ENCODE measurements at regions not wholly inside any gene's neighbourhood (a gene's known extent, or its start where the extent isn't known, plus 50 kb on each side); places are given as distances from the start of the nearest gene placed in this dataset.

GRCh38 chr13:59374691-59375090, 789.0 kb downstream of the DIAPH3 start:
- TF ChIP-seq CTCF (IDR thresholded peaks at IDR 0.05) (no peak), POLR2A (IDR thresholded peaks at IDR 0.05) (no peak), POLR2AphosphoS5 (IDR thresholded peaks at IDR 0.05) (no peak)

Measured in gastroesophageal sphincter (tissue), 3 donors.